ENCODE measurements at regions not wholly inside any gene's neighbourhood (a gene's known extent, or its start where the extent isn't known, plus 50 kb on each side); places are given as distances from the start of the nearest gene placed in this dataset.

- Histone ChIP-seq H4K20me1 (ENCODE audit: insufficient read depth) (no peaks in the 10 kb centered on the region), H3K36me3 (ENCODE audit: insufficient read depth) (no peaks in the 10 kb centered on the region), H3K4me3 (IDR thresholded peaks at IDR 0.05; ENCODE audit: insufficient read depth, low read depth, low read length) (no peak overlapping the region), H3K4me1 (ENCODE audit: low read depth, poor library complexity, severe bottlenecking) (no peaks in the 10 kb centered on the region), H3K79me2 (ENCODE audit: insufficient read depth, low read depth) (no peaks in the 10 kb centered on the region), H3K27ac (no peak overlapping the region), H2AFZ (ENCODE audit: low read depth) (no peak overlapping the region), H3K4me2 (no peak overlapping the region), H3K9ac (no peak overlapping the region), H3K27me3 (ENCODE audit: insufficient read depth, low read depth) (no peaks in the 10 kb centered on the region)
- no peak for TF ChIP-seq CTCF (conservative IDR thresholded peaks at IDR 0.05; ENCODE audit: low read depth, low read length)
These were observed 373.8 kb upstream of the KLF4 start for GRCh38 chr9:107863396-107863795.

- Histone ChIP-seq H3K36me3 (ENCODE audit: insufficient read depth) (no peaks in the 10 kb centered on the region), H3K27me3 (ENCODE audit: insufficient read depth, low read depth) (no peaks in the 10 kb centered on the region), H3K9ac (no peak overlapping the region), H3K79me2 (ENCODE audit: insufficient read depth, low read depth) (no peaks in the 10 kb centered on the region), H3K4me2 (no peak overlapping the region), H3K4me3 (IDR thresholded peaks at IDR 0.05; ENCODE audit: insufficient read depth, low read depth, low read length) (no peak overlapping the region), H3K4me1 (ENCODE audit: low read depth, poor library complexity, severe bottlenecking) (no peaks in the 10 kb centered on the region), H2AFZ (ENCODE audit: low read depth) (no peak overlapping the region), H3K27ac (no peak overlapping the region), H4K20me1 (ENCODE audit: insufficient read depth) (no peaks in the 10 kb centered on the region)
- TF ChIP-seq CTCF (conservative IDR thresholded peaks at IDR 0.05; ENCODE audit: low read depth, low read length): no peak
These were observed 373.3 kb upstream of the KLF4 start for GRCh38 chr9:107862881-107863280.

- Histone ChIP-seq H3K4me1 (ENCODE audit: low read depth, poor library complexity, severe bottlenecking) (no peaks in the 10 kb centered on the region), H2AFZ (ENCODE audit: low read depth) (no peak overlapping the region), H3K79me2 (ENCODE audit: insufficient read depth, low read depth) (no peaks in the 10 kb centered on the region), H4K20me1 (ENCODE audit: insufficient read depth) (no peaks in the 10 kb centered on the region), H3K4me2 (no peak overlapping the region), H3K4me3 (IDR thresholded peaks at IDR 0.05; ENCODE audit: insufficient read depth, low read depth, low read length) (no peak overlapping the region), H3K9ac (no peak overlapping the region), H3K36me3 (ENCODE audit: insufficient read depth) (no peaks in the 10 kb centered on the region), H3K27me3 (ENCODE audit: insufficient read depth, low read depth) (no peaks in the 10 kb centered on the region), H3K27ac (no peak overlapping the region)
- no peak for TF ChIP-seq CTCF (conservative IDR thresholded peaks at IDR 0.05; ENCODE audit: low read depth, low read length)
These were observed 372.8 kb upstream of the KLF4 start for GRCh38 chr9:107862323-107862722.

- no peak overlapping the region for H3K4me2 ChIP-seq
- no peaks in the 10 kb centered on the region for H4K20me1 ChIP-seq (ENCODE audit: insufficient read depth)
- H3K4me1 ChIP-seq (ENCODE audit: low read depth, poor library complexity, severe bottlenecking): no peaks in the 10 kb centered on the region
- no peak overlapping the region for H3K27ac ChIP-seq
- no peak for TF ChIP-seq CTCF (conservative IDR thresholded peaks at IDR 0.05; ENCODE audit: low read depth, low read length)
- H3K9ac ChIP-seq: no peak overlapping the region
- H3K4me3 ChIP-seq (IDR thresholded peaks at IDR 0.05; ENCODE audit: insufficient read depth, low read depth, low read length): no peak overlapping the region
- H3K79me2 ChIP-seq (ENCODE audit: insufficient read depth, low read depth): no peaks in the 10 kb centered on the region
- H3K27me3 ChIP-seq (ENCODE audit: insufficient read depth, low read depth): no peaks in the 10 kb centered on the region
- no peak overlapping the region for H2AFZ ChIP-seq (ENCODE audit: low read depth)
- no peaks in the 10 kb centered on the region for H3K36me3 ChIP-seq (ENCODE audit: insufficient read depth)
These were observed 371.5 kb upstream of the KLF4 start for GRCh38 chr9:107861075-107861474.

- no peaks in the 10 kb centered on the region for H3K27me3 ChIP-seq (ENCODE audit: insufficient read depth, low read depth)
- H4K20me1 ChIP-seq (ENCODE audit: insufficient read depth): no peaks in the 10 kb centered on the region
- H3K4me3 ChIP-seq (IDR thresholded peaks at IDR 0.05; ENCODE audit: insufficient read depth, low read depth, low read length): no peak overlapping the region
- no peak overlapping the region for H3K9ac ChIP-seq
- TF ChIP-seq CTCF (conservative IDR thresholded peaks at IDR 0.05; ENCODE audit: low read depth, low read length): no peak
- no peak overlapping the region for H3K27ac ChIP-seq
- H3K79me2 ChIP-seq (ENCODE audit: insufficient read depth, low read depth): no peaks in the 10 kb centered on the region
- no peak overlapping the region for H2AFZ ChIP-seq (ENCODE audit: low read depth)
- H3K4me2 ChIP-seq: no peak overlapping the region
- H3K36me3 ChIP-seq (ENCODE audit: insufficient read depth): no peaks in the 10 kb centered on the region
- H3K4me1 ChIP-seq (ENCODE audit: low read depth, poor library complexity, severe bottlenecking): no peaks in the 10 kb centered on the region
These were observed 368.7 kb upstream of the KLF4 start for GRCh38 chr9:107858260-107858659.

Measured in KMS-11 (cell line).